ENCODE measurements at regions not wholly inside any gene's neighbourhood (a gene's known extent, or its start where the extent isn't known, plus 50 kb on each side); places are given as distances from the start of the nearest gene placed in this dataset.

DNA sequence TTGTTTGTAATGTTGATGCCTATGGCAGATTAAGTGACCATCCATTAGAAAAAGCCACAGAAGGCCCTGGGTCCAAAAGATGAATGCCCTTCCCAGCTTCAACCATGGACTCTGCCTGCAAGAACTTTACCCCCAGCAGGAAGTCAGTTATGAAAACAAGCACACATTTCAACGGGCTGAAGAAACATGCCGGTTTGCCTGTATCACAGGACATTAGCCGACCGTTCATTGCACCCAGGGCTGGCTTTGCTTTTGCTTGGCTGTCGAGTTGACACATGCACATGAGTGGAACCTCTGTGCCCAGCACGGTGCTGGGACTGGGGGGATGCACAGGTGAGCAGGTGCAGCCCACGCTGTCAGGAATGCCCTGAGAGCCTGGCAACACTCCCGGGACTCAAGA lies 1087.0 kb downstream of the BCL11B start:
- Mint-ChIP-seq H3K9me3 (no peaks in the 10 kb centered on the region), H3K36me3 (ENCODE audit: low read depth) (no peaks in the 10 kb centered on the region), H3K4me3 (no peak overlapping the region), H3K27ac (no peak overlapping the region), H3K27me3 (ENCODE audit: insufficient read depth) (peaks cover 5% of the 10 kb centered on the region), H3K4me1 (peaks cover 4% of the 10 kb centered on the region)
- WGBS, 2 experiments (ENCODE audit: insufficient coverage in 1 of 2, insufficient read length in 1 of 2), result 93 to 96% methylated on average over 8 of the region's 8 CpGs
- H3K27ac ChIP-seq (ENCODE audit: low read depth, low read length), result no peak overlapping the region
- H3K9me3 ChIP-seq (ENCODE audit: control insufficient read depth, low read length), result no peaks in the 10 kb centered on the region
- DNase-seq, result no peak
- H3K36me3 ChIP-seq (ENCODE audit: control insufficient read depth, insufficient read depth, low read length), result no peaks in the 10 kb centered on the region
- no peak overlapping the region for H3K4me3 ChIP-seq (ENCODE audit: low read length)
- H3K9ac ChIP-seq (ENCODE audit: extremely low read depth, low read length, poor library complexity, severe bottlenecking), result no peak overlapping the region
- TF ChIP-seq, protein P1, sequence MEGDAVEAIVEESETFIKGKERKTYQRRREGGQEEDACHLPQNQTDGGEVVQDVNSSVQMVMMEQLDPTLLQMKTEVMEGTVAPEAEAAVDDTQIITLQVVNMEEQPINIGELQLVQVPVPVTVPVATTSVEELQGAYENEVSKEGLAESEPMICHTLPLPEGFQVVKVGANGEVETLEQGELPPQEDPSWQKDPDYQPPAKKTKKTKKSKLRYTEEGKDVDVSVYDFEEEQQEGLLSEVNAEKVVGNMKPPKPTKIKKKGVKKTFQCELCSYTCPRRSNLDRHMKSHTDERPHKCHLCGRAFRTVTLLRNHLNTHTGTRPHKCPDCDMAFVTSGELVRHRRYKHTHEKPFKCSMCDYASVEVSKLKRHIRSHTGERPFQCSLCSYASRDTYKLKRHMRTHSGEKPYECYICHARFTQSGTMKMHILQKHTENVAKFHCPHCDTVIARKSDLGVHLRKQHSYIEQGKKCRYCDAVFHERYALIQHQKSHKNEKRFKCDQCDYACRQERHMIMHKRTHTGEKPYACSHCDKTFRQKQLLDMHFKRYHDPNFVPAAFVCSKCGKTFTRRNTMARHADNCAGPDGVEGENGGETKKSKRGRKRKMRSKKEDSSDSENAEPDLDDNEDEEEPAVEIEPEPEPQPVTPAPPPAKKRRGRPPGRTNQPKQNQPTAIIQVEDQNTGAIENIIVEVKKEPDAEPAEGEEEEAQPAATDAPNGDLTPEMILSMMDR (conservative IDR thresholded peaks at IDR 0.05), result no peak
- H3K4me1 ChIP-seq (ENCODE audit: control insufficient read depth, insufficient read depth, low read length), result no peaks in the 10 kb centered on the region
- H3K27me3 ChIP-seq (ENCODE audit: control insufficient read depth, insufficient read depth, low read length, poor library complexity, severe bottlenecking), result no peaks in the 10 kb centered on the region

DNA sequence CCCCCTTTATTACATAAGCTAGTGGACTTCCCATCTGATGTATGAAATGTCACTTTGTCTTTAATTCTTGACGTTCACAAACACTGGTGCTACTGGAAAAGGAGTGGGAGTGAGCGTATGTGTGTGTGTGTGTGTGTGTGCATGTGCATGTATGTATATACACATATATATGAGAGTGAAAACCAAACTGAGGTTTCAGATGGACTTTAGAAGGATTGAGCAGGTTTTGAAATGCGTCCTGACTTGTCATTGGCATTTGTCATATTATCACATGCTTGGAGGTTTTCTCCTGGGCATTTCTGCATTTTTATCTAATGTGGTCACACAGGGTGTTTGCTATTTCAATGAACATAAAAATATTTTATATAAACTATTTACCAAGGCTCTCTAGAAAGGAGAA lies 1085.9 kb downstream of the BCL11B start:
- no peaks in the 10 kb centered on the region for H3K36me3 Mint-ChIP-seq (ENCODE audit: low read depth)
- TF ChIP-seq, protein P1 (conservative IDR thresholded peaks at IDR 0.05), result no peak
- H3K27ac Mint-ChIP-seq, result no peak overlapping the region
- H3K27me3 Mint-ChIP-seq (ENCODE audit: insufficient read depth), result peaks cover 5% of the 10 kb centered on the region
- H3K9me3 ChIP-seq (ENCODE audit: control insufficient read depth, low read length), result no peaks in the 10 kb centered on the region
- H3K4me3 Mint-ChIP-seq, result no peak overlapping the region
- no peak overlapping the region for H3K9ac ChIP-seq (ENCODE audit: extremely low read depth, low read length, poor library complexity, severe bottlenecking)
- no peak overlapping the region for H3K4me3 ChIP-seq (ENCODE audit: low read length)
- peaks cover 4% of the 10 kb centered on the region for H3K4me1 Mint-ChIP-seq
- no peaks in the 10 kb centered on the region for H3K27me3 ChIP-seq (ENCODE audit: control insufficient read depth, insufficient read depth, low read length, poor library complexity, severe bottlenecking)
- no peaks in the 10 kb centered on the region for H3K9me3 Mint-ChIP-seq
- no peaks in the 10 kb centered on the region for H3K4me1 ChIP-seq (ENCODE audit: control insufficient read depth, insufficient read depth, low read length)
- WGBS, 2 experiments (ENCODE audit: insufficient coverage in 1 of 2, insufficient read length in 1 of 2), result 99 to 100% methylated on average over 1 to 3 of the region's 3 CpGs
- no peak for DNase-seq
- H3K36me3 ChIP-seq (ENCODE audit: control insufficient read depth, insufficient read depth, low read length), result no peaks in the 10 kb centered on the region
- no peak overlapping the region for H3K27ac ChIP-seq (ENCODE audit: low read depth, low read length)

GRCh38 chr14:98187281-98187680 lies 1084.7 kb downstream of the BCL11B start:
- Mint-ChIP-seq H3K9me3 (no peaks in the 10 kb centered on the region), H3K27me3 (ENCODE audit: insufficient read depth) (peaks cover 5% of the 10 kb centered on the region), H3K4me3 (no peak overlapping the region), H3K4me1 (peaks cover 4% of the 10 kb centered on the region), H3K36me3 (ENCODE audit: low read depth) (no peaks in the 10 kb centered on the region), H3K27ac (no peak overlapping the region)
- Histone ChIP-seq H3K4me1 (ENCODE audit: control insufficient read depth, insufficient read depth, low read length) (no peaks in the 10 kb centered on the region), H3K27ac (ENCODE audit: low read depth, low read length) (no peak overlapping the region), H3K4me3 (ENCODE audit: low read length) (no peak overlapping the region), H3K36me3 (ENCODE audit: control insufficient read depth, insufficient read depth, low read length) (no peaks in the 10 kb centered on the region), H3K9me3 (ENCODE audit: control insufficient read depth, low read length) (no peaks in the 10 kb centered on the region), H3K27me3 (ENCODE audit: control insufficient read depth, insufficient read depth, low read length, poor library complexity, severe bottlenecking) (no peaks in the 10 kb centered on the region), H3K9ac (ENCODE audit: extremely low read depth, low read length, poor library complexity, severe bottlenecking) (no peak overlapping the region)
- DNase-seq, result no peak
- TF ChIP-seq, protein P1 (conservative IDR thresholded peaks at IDR 0.05), result no peak
- 94% methylated on average over 2 of the region's 2 CpGs; no CpG with 5 or more reads in 1 of the 2 experiments for WGBS, 2 experiments (ENCODE audit: insufficient coverage in 1 of 2, insufficient read length in 1 of 2)

Measured in endodermal cell (in vitro differentiated cells).